Gastroesophageal sphincter (tissue), 4 donors: ENCODE measurements at regions not wholly inside any gene's neighbourhood (a gene's known extent, or its start where the extent isn't known, plus 50 kb on each side); places are given as distances from the start of the nearest gene placed in this dataset.

Experiments used
- ATAC-seq: fragments of 150-250 bp; one replicate; pipeline ENCODE4 v1.9.1; 2016; ENCODE audit warnings: mild to moderate bottlenecking, moderate library complexity
- H3K27ac ChIP-seq, 4 donors: fragments of 200-600 bp; sonication (generic) in 3 of 4; 1 replicate in 3 of 4; 2 replicates in 1 of 4; pipeline ENCODE4 v1.5.1; 2016 to 2019
- H3K27me3 ChIP-seq: fragments of 200-600 bp; sonication (generic); one replicate; pipeline ENCODE4 v1.5.1; 2019
- H3K36me3 ChIP-seq, 2 donors: fragments of 200-600 bp; sonication (generic); one replicate each; pipeline ENCODE4 v1.5.1; 2019; ENCODE audit warnings: control low read depth in 1 of 2
- H3K4me1 ChIP-seq, 3 donors: fragments of 200-600 bp; sonication (generic); 1 replicate in 2 of 3; 2 replicates in 1 of 3; pipeline ENCODE4 v1.5.1; 2016 to 2019; ENCODE audit warnings: control low read depth in 2 of 3
- H3K4me3 ChIP-seq, 2 donors: fragments of 200-600 bp; sonication (generic); one replicate each; pipeline ENCODE4 v1.5.1; 2019; ENCODE audit warnings: mild to moderate bottlenecking in 1 of 2, moderate library complexity in 1 of 2
- H3K9me3 ChIP-seq, 3 donors: fragments of 200-600 bp; sonication (generic); one replicate each; pipeline ENCODE4 v1.5.1; 2017 to 2019; ENCODE audit warnings: control low read depth in 2 of 3
- CTCF ChIP-seq, 4 experiments: fragments of 200-600 bp in 2 of 4; fragments of 450-650 bp in 2 of 4; sonication (generic) in 1 of 4; IDR thresholded peaks; one replicate each; pipeline ENCODE4 v1.5.1; 2017 to 2019; ENCODE audit warnings: antibody characterized with exemption in 4 of 4, mild to moderate bottlenecking in 2 of 4, moderate library complexity in 2 of 4
- EP300 ChIP-seq: sonication (generic); formaldehyde crosslinking; IDR thresholded peaks from one replicate; pipeline ENCODE4 v1.6.1; 2017; ENCODE audit warnings: antibody characterized with exemption, mild to moderate bottlenecking
- POLR2A ChIP-seq, 2 donors: fragments of 450-650 bp; IDR thresholded peaks; one replicate each; pipeline ENCODE4 v1.6.1; 2017; ENCODE audit warnings: antibody characterized with exemption in 2 of 2, mild to moderate bottlenecking in 2 of 2, moderate library complexity in 1 of 2
- POLR2AphosphoS5 ChIP-seq: sonication (generic); formaldehyde crosslinking; IDR thresholded peaks from one replicate; pipeline ENCODE4 v1.6.1; 2017; ENCODE audit warnings: antibody characterized with exemption
- WGBS, 2 donors: methylation state at CpG; one replicate each; pipeline ENCODE4 v1.1.5; 2018; ENCODE audit warnings: low coverage in 1 of 2; 5-methylcytosine and 5-hydroxymethylcytosine counted together

GRCh38 chr3:67765575-67765974, 111.2 kb upstream of the SUCLG2 start:
- ATAC-seq: no peak
- H3K27me3 ChIP-seq: no peaks in the 10 kb centered on the region
- peaks cover 0 to 41% (median 0%) of the 10 kb centered on the region in 3 donors for H3K9me3 ChIP-seq
- 31 to 78% methylated on average over 2 of the region's 2 CpGs for WGBS, 2 donors
- no peaks in the 10 kb centered on the region for H3K36me3 ChIP-seq
- H3K27ac ChIP-seq: no peak overlapping the region
- H3K4me1 ChIP-seq: no peaks in the 10 kb centered on the region
- no peak for TF ChIP-seq POLR2A (IDR thresholded peaks at IDR 0.05)
- no peak for TF ChIP-seq CTCF (IDR thresholded peaks at IDR 0.05)
- TF ChIP-seq EP300: no peak
- TF ChIP-seq POLR2AphosphoS5: no peak
- H3K4me3 ChIP-seq: no peak overlapping the region

- Histone ChIP-seq H3K4me3 (no peak overlapping the region), H3K36me3 (peaks cover 0 to 5% of the 10 kb centered on the region in 2 donors), H3K4me1 (no peaks in the 10 kb centered on the region), H3K9me3 (peaks cover 0 to 14% (median 0%) of the 10 kb centered on the region in 3 donors), H3K27ac (no peak overlapping the region), H3K27me3 (no peaks in the 10 kb centered on the region)
- no peak for ATAC-seq
- 60 to 67% methylated on average over 1 of the region's 1 CpG for WGBS, 2 donors
- no peak for TF ChIP-seq CTCF (IDR thresholded peaks at IDR 0.05)
These were observed 90.9 kb upstream of the SUCLG2 start for GRCh38 chr3:67745296-67745695.

GRCh38 chr3:67744699-67745098, 90.3 kb upstream of the SUCLG2 start:
- no peak overlapping the region for H3K4me3 ChIP-seq
- H3K9me3 ChIP-seq: peaks cover 0 to 14% (median 0%) of the 10 kb centered on the region in 3 donors
- TF ChIP-seq POLR2A (IDR thresholded peaks at IDR 0.05): no peak
- no peak for TF ChIP-seq EP300
- TF ChIP-seq POLR2AphosphoS5: no peak
- no peak for TF ChIP-seq CTCF (IDR thresholded peaks at IDR 0.05)
- ATAC-seq: no peak
- no peaks in the 10 kb centered on the region for H3K4me1 ChIP-seq
- H3K27me3 ChIP-seq: no peaks in the 10 kb centered on the region
- H3K27ac ChIP-seq: no peak overlapping the region
- H3K36me3 ChIP-seq: peaks cover 0 to under 1% of the 10 kb centered on the region in 2 donors

GRCh38 chr3:67739851-67740250, 85.4 kb upstream of the SUCLG2 start:
- no peak for ATAC-seq
- TF ChIP-seq CTCF (IDR thresholded peaks at IDR 0.05) (no peak), POLR2AphosphoS5 (no peak), EP300 (no peak), POLR2A (IDR thresholded peaks at IDR 0.05) (no peak)
- Histone ChIP-seq H3K36me3 (no peaks in the 10 kb centered on the region), H3K27me3 (no peaks in the 10 kb centered on the region), H3K9me3 (peaks cover 0 to 14% (median 0%) of the 10 kb centered on the region in 3 donors), H3K4me1 (no peaks in the 10 kb centered on the region), H3K27ac (no peak overlapping the region), H3K4me3 (no peak overlapping the region)

GRCh38 chr3:67737906-67738865, 83.8 kb upstream of the SUCLG2 start:
- Histone ChIP-seq H3K4me1 (no peaks in the 10 kb centered on the region), H3K36me3 (no peaks in the 10 kb centered on the region), H3K4me3 (no peak overlapping the region), H3K9me3 (peaks cover 0 to 14% (median 0%) of the 10 kb centered on the region in 3 donors), H3K27ac (no peak overlapping the region), H3K27me3 (no peaks in the 10 kb centered on the region)
- TF ChIP-seq POLR2A (IDR thresholded peaks at IDR 0.05) (no peak), EP300 (no peak), POLR2AphosphoS5 (no peak), CTCF (IDR thresholded peaks at IDR 0.05) (no peak)
- ATAC-seq: no peak
- WGBS, 2 donors: 90 to 94% methylated on average over 6 to 8 of the region's 9 CpGs
